GM23338 (cell line): ENCODE measurements at regions not wholly inside any gene's neighbourhood (a gene's known extent, or its start where the extent isn't known, plus 50 kb on each side); places are given as distances from the start of the nearest gene placed in this dataset.

Experiments used
- CREB1 ChIP-seq: fragments of 250-450 bp; sonication (Bioruptor Pico); IDR thresholded peaks from 2 replicates; pipeline ENCODE4 v1.5.0; 2020; ENCODE audit warnings: low read depth, mild to moderate bottlenecking, moderate library complexity
- CTCF ChIP-seq, 2 experiments: fragments of 200-600 bp in 1 of 2; sonication (generic) in 1 of 2; conservative IDR thresholded peaks; 2 replicates each; pipeline versions ENCODE4 v1.5.1 to v1.6.1; 2016 to 2017; ENCODE audit warnings: antibody characterized with exemption in 2 of 2, low read depth in 2 of 2, mild to moderate bottlenecking in 2 of 2, moderate library complexity in 1 of 2
- ETS1 ChIP-seq: IDR thresholded peaks from 2 replicates; pipeline ENCODE4 v1.6.1; 2016; ENCODE audit warnings: antibody characterized with exemption
- EZH2 ChIP-seq: fragments of 200-600 bp; sonication (generic); IDR thresholded peaks from one replicate; pipeline ENCODE4 v1.8.0; 2017; ENCODE audit warnings: antibody characterized with exemption, mild to moderate bottlenecking, low read depth; ENCODE audit not compliant: unreplicated experiment
- EZH2phosphoT487 ChIP-seq: fragments of 200-600 bp; sonication (generic); IDR thresholded peaks from one replicate; pipeline ENCODE4 v1.8.1; 2018; ENCODE audit warnings: antibody characterized with exemption; ENCODE audit not compliant: unreplicated experiment
- JUNB ChIP-seq: IDR thresholded peaks from one replicate; pipeline ENCODE4 v1.6.1; 2016; ENCODE audit warnings: antibody characterized with exemption; ENCODE audit not compliant: unreplicated experiment
- NANOG ChIP-seq: IDR thresholded peaks from 2 replicates; pipeline ENCODE4 v1.6.1; 2016; ENCODE audit warnings: antibody characterized with exemption, borderline replicate concordance
- POLR2AphosphoS5 ChIP-seq: IDR thresholded peaks from 2 replicates; pipeline ENCODE4 v1.6.1; 2016; ENCODE audit warnings: antibody characterized with exemption, low read depth
- REST ChIP-seq: IDR thresholded peaks from one replicate; pipeline ENCODE4 v1.6.1; 2018; ENCODE audit warnings: antibody characterized with exemption; ENCODE audit not compliant: unreplicated experiment
- STAT1 ChIP-seq: IDR thresholded peaks from one replicate; pipeline ENCODE4 v1.6.1; 2016; ENCODE audit warnings: antibody characterized with exemption; ENCODE audit not compliant: unreplicated experiment
- ZNF462 ChIP-seq: fragments of 250-450 bp; sonication (Bioruptor Pico); IDR thresholded peaks from 2 replicates; pipeline ENCODE4 v1.5.0; 2020; ENCODE audit warnings: mild to moderate bottlenecking, moderate library complexity

- no peak for TF ChIP-seq CTCF (conservative IDR thresholded peaks at IDR 0.05; ENCODE audit: low read depth in 2 of 2)
- TF ChIP-seq REST, result no peak
- TF ChIP-seq EZH2, result no peak
- TF ChIP-seq POLR2AphosphoS5, result no peak
- no peak for TF ChIP-seq ETS1
- TF ChIP-seq CREB1 (CRISPR knock-in tag), result no peak
- no peak for TF ChIP-seq JUNB
- TF ChIP-seq ZNF462 (CRISPR knock-in tag), result no peak
- no peak for TF ChIP-seq EZH2phosphoT487
- no peak for TF ChIP-seq STAT1
- TF ChIP-seq NANOG, result no peak
Measured at GRCh38 chr13:107348925-107349324, 781.0 kb upstream of the ARGLU1 start.
